CD4-positive, alpha-beta T cell (primary cell): ENCODE measurements at regions not wholly inside any gene's neighbourhood (a gene's known extent, or its start where the extent isn't known, plus 50 kb on each side); places are given as distances from the start of the nearest gene placed in this dataset.

Source experiments
- ATAC-seq: fragments of 200-7000 bp; cut with Tn5 transposase; one replicate; pipeline ENCODE4 v1.10.0; 2022; ENCODE audit warnings: mild to moderate bottlenecking; ENCODE audit not compliant: poor library complexity
- CTCF ChIA-PET: fragments of 350-600 bp; sonication (Branson Sonifier 250); formaldehyde crosslinking; loops from one replicate; lab custom pipeline; 2021; ENCODE audit warnings: antibody characterized with exemption, inconsistent platforms; lab: Charles Lee
- POLR2A ChIA-PET: fragments of 350-600 bp; sonication (Branson Sonifier 250); formaldehyde crosslinking; loops from one replicate; lab custom pipeline; 2021; ENCODE audit warnings: antibody characterized with exemption, inconsistent platforms; lab: Charles Lee
- DNase-seq, 14 experiments: peaks; one replicate each; pipeline ENCODE4 v3.0.0-alpha.2; 2013 to 2020; ENCODE audit warnings: mixed read lengths in 2 of 14
- H3K27ac ChIP-seq, 2 donors: one replicate each; pipeline versions ENCODE4 v1.5.1 to v1.7.0; 2013; ENCODE audit warnings: low read length in 2 of 2, low read depth in 1 of 2, mild to moderate bottlenecking in 1 of 2
- H3K27me3 ChIP-seq, 2 experiments: 1 replicate in 1 of 2; 2 replicates in 1 of 2; pipeline versions ENCODE4 v1.6.1 to v1.7.0; 2013; ENCODE audit warnings: low read length in 2 of 2, control low read depth in 1 of 2, mild to moderate bottlenecking in 1 of 2, moderate library complexity in 1 of 2; ENCODE audit not compliant: insufficient read depth in 2 of 2, control insufficient read depth in 1 of 2
- H3K36me3 ChIP-seq: one replicate; pipeline ENCODE4 v1.6.1; 2013; ENCODE audit warnings: low read length, control low read depth; ENCODE audit not compliant: insufficient read depth
- H3K4me1 ChIP-seq: one replicate; pipeline ENCODE4 v1.6.1; 2013; ENCODE audit warnings: low read length, control low read depth; ENCODE audit not compliant: insufficient read depth
- H3K4me3 ChIP-seq: one replicate; pipeline ENCODE4 v1.5.1; 2013; ENCODE audit warnings: mild to moderate bottlenecking, low read length, moderate library complexity
- H3K9me3 ChIP-seq, 2 experiments: 1 replicate in 1 of 2; 2 replicates in 1 of 2; pipeline versions ENCODE4 v1.6.1 to v1.7.0; 2013; ENCODE audit warnings: low read length in 2 of 2, mild to moderate bottlenecking in 2 of 2, control low read depth in 1 of 2, moderate library complexity in 1 of 2; ENCODE audit not compliant: control insufficient read depth in 1 of 2, insufficient read depth in 1 of 2
- H3K27ac Mint-ChIP-seq: one replicate; pipeline ENCODE4 v1.8.0; 2020; ENCODE audit warnings: mixed read lengths
- H3K27me3 Mint-ChIP-seq: one replicate; pipeline ENCODE4 v1.8.0; 2021; ENCODE audit warnings: mixed read lengths
- H3K36me3 Mint-ChIP-seq: one replicate; pipeline ENCODE4 v1.8.0; 2021; ENCODE audit warnings: low read depth, mixed read lengths
- H3K4me1 Mint-ChIP-seq: one replicate; pipeline ENCODE4 v1.8.0; 2021; ENCODE audit warnings: low read depth, mixed read lengths
- H3K4me3 Mint-ChIP-seq: one replicate; pipeline ENCODE4 v1.8.0; 2020; ENCODE audit warnings: mild to moderate bottlenecking, mixed read lengths
- H3K9me3 Mint-ChIP-seq: one replicate; pipeline ENCODE4 v1.8.0; 2020; ENCODE audit warnings: mixed read lengths
- intact Hi-C, 2 experiments: fragments of 100-400 bp; cut with DNase I in 1 of 2; cut with micrococcal nuclease in 1 of 2; formaldehyde crosslinking; loops; one replicate each; pipeline versions ENCODE4 v1.15.1 to v1.9.0; 2023 to 2025; cut with DNase I, micrococcal nuclease
- TF ChIP-seq, protein P1 (sequence below): fragments of 200-600 bp; IDR thresholded peaks from one replicate; pipeline ENCODE4 v1.8.0; 2022; ENCODE audit warnings: antibody characterized with exemption, mild to moderate bottlenecking

DNA sequence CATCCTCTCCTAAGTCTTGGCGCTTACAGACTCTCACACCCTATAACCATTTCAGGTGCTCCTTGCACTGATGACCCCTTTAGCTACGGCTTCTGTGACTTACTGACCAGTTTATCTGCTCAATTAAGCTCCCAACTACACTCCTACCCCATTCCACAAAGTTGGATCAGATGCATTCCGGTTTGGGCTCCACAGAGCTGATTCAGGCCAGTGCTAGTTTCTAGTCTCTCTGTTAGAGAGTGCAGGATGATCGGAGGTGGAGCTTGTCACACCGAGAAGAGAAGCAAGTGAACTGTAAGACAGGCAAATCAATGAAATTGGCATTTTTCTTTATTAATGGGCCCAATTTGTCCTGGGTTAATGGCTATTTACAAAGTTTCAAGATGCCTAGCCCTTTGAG is 436.8 kb upstream of the CADM1 start:
- H3K9me3 ChIP-seq = no peaks in the 10 kb centered on the region
- no peak overlapping the region for H3K27ac Mint-ChIP-seq
- no peak overlapping the region for H3K4me3 Mint-ChIP-seq

DNA sequence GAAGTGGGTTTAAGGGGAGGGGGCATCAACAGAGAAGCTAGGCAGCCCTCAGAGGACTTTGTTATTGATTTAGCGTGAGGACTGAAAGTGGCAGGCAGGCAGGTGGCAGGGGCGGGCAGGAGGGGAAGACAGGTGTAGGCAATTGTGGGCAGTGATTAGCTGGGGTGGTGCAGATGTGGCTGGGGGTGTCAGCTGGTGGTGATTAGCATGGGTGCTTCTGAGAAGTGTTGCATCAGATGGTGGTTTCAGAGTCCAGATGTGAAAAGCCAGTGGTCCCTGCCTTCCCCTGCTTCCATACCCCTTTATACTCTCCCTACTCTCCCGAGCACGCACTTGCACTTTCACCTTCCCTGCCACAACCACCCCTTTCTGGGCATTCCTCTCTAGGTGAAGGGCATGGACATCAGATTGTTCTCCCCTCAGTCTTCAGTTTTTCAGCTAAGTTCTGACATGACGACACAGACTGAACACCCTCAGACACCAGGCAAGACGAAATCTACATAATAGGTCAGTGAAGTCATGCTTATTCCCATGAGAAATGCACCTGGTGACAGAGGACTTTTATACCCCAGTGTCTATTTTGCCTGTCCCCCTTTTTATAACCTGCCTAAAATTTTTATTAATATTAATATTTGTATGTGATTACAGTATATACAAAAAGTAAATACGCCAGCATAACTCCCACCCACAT is 435.7 kb upstream of the CADM1 start:
- Histone ChIP-seq H3K4me1 (no peaks in the 10 kb centered on the region), H3K36me3 (no peaks in the 10 kb centered on the region), H3K9me3 (no peaks in the 10 kb centered on the region), H3K4me3 (no peak overlapping the region), H3K27me3 (no peaks in the 10 kb centered on the region), H3K27ac (no peak overlapping the region)
- Mint-ChIP-seq H3K4me1 (no peaks in the 10 kb centered on the region), H3K27me3 (peaks cover 3% of the 10 kb centered on the region), H3K9me3 (no peaks in the 10 kb centered on the region), H3K27ac (no peak overlapping the region), H3K4me3 (no peak overlapping the region), H3K36me3 (no peaks in the 10 kb centered on the region)
- no peak for ATAC-seq
- DNase-seq = no peak
- CTCF ChIA-PET = no interaction called here
- intact Hi-C loops = no loop called here
- POLR2A ChIA-PET = no interaction called here
- TF ChIP-seq, protein P1, sequence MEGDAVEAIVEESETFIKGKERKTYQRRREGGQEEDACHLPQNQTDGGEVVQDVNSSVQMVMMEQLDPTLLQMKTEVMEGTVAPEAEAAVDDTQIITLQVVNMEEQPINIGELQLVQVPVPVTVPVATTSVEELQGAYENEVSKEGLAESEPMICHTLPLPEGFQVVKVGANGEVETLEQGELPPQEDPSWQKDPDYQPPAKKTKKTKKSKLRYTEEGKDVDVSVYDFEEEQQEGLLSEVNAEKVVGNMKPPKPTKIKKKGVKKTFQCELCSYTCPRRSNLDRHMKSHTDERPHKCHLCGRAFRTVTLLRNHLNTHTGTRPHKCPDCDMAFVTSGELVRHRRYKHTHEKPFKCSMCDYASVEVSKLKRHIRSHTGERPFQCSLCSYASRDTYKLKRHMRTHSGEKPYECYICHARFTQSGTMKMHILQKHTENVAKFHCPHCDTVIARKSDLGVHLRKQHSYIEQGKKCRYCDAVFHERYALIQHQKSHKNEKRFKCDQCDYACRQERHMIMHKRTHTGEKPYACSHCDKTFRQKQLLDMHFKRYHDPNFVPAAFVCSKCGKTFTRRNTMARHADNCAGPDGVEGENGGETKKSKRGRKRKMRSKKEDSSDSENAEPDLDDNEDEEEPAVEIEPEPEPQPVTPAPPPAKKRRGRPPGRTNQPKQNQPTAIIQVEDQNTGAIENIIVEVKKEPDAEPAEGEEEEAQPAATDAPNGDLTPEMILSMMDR = no peak

More for the DNA sequence above, 436.8 kb upstream of the CADM1 start:
- H3K27me3 ChIP-seq = no peaks in the 10 kb centered on the region
- intact Hi-C loops = no loop called here
- H3K4me3 ChIP-seq = no peak overlapping the region
- no peaks in the 10 kb centered on the region for H3K4me1 ChIP-seq
- TF ChIP-seq, protein P1 = no peak
- H3K4me1 Mint-ChIP-seq = no peaks in the 10 kb centered on the region
- ChIA-PET CTCF (no interaction called here), POLR2A (no interaction called here)
- peaks cover 3% of the 10 kb centered on the region for H3K27me3 Mint-ChIP-seq
- H3K9me3 Mint-ChIP-seq = peaks cover 5% of the 10 kb centered on the region
- H3K36me3 ChIP-seq = no peaks in the 10 kb centered on the region
- no peak for DNase-seq
- no peak for ATAC-seq
- no peak overlapping the region for H3K27ac ChIP-seq
- H3K36me3 Mint-ChIP-seq = no peaks in the 10 kb centered on the region

DNA sequence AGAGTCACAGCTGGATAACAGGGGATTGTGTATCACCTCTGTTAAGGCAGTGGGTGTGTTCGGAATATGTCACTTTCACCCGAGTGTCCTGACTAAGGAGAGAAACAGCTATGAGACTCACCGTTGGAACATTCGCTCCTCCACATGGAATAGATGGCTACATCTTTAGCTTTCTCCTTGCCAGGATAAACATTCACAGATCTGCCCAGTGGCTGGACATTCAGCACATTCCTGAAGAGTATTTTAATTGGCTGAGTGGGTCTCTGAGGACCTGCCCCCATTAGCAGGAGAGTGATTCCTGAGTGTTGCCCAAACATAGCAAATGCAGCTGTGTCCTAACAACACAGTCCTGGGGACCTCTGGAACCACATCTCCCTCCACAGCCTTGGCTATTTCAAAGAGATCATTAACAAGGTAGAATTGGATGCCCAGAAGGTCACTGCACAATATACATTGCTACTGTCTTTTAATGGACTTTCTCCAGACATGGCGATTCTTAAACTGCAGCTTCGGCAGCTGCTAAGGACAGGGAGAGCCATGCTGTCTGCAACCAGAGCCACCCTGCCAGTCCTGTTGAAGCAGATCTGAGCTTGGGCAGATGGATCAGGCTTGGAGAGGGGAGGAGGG is 435.0 kb upstream of the CADM1 start:
- no peaks in the 10 kb centered on the region for H3K4me1 Mint-ChIP-seq
- no peak overlapping the region for H3K4me3 Mint-ChIP-seq
- Histone ChIP-seq H3K27me3 (no peaks in the 10 kb centered on the region), H3K4me3 (no peak overlapping the region), H3K9me3 (no peaks in the 10 kb centered on the region), H3K4me1 (no peaks in the 10 kb centered on the region), H3K27ac (no peak overlapping the region), H3K36me3 (no peaks in the 10 kb centered on the region)
- H3K9me3 Mint-ChIP-seq = no peaks in the 10 kb centered on the region
- CTCF ChIA-PET = no interaction called here
- intact Hi-C loops = no loop called here
- no peak overlapping the region for H3K27ac Mint-ChIP-seq
- ATAC-seq = no peak
- H3K36me3 Mint-ChIP-seq = no peaks in the 10 kb centered on the region
- TF ChIP-seq, protein P1 = no peak
- DNase-seq = no peak
- peaks cover 3% of the 10 kb centered on the region for H3K27me3 Mint-ChIP-seq
- POLR2A ChIA-PET = no interaction called here
